IPS-18a (cell line): ENCODE measurements at regions not wholly inside any gene's neighbourhood (a gene's known extent, or its start where the extent isn't known, plus 50 kb on each side); places are given as distances from the start of the nearest gene placed in this dataset.

ENCODE experiments used
- H3K27ac ChIP-seq: one replicate; pipeline ENCODE4 v1.5.1; 2013; ENCODE audit warnings: low read length
- H3K27me3 ChIP-seq: one replicate; pipeline ENCODE4 v1.6.1; 2013; ENCODE audit warnings: mild to moderate bottlenecking, low read length; ENCODE audit not compliant: control insufficient read depth, insufficient read depth
- H3K36me3 ChIP-seq: one replicate; pipeline ENCODE4 v1.6.1; 2013; ENCODE audit warnings: low read depth, low read length; ENCODE audit not compliant: control insufficient read depth
- H3K4me1 ChIP-seq: one replicate; pipeline ENCODE4 v1.6.1; 2013; ENCODE audit warnings: low read depth, low read length; ENCODE audit not compliant: control insufficient read depth
- H3K4me3 ChIP-seq: one replicate; pipeline ENCODE4 v1.5.1; 2013; ENCODE audit warnings: low read length
- H3K9ac ChIP-seq: one replicate; pipeline ENCODE4 v1.6.1; 2013; ENCODE audit warnings: mild to moderate bottlenecking, low read length, moderate library complexity
- H3K9me3 ChIP-seq: one replicate; pipeline ENCODE4 v1.6.1; 2013; ENCODE audit warnings: low read depth, low read length; ENCODE audit not compliant: control insufficient read depth

DNA sequence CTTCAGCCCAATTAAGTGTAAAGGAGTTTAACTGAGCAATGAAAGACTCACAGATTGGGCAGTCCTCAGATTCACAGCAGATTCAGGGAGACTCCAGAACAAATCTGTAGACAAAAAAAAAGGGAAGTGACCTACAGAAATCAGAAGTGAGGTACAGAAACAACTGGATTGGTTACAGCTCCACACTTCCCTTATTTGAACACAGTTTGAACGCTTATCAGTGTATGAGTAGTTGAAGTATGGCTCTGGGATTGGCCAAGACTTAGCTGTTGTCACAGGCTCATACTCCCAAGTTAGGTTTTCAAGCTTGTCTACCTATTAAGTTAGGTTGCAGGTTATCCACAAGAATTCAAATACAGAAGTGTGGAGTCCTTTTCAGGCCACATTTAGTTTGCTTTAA lies 112.4 kb upstream of the ELOVL6 start:
- no peaks in the 10 kb centered on the region for H3K9me3 ChIP-seq
- H3K36me3 ChIP-seq = no peaks in the 10 kb centered on the region
- no peak overlapping the region for H3K27ac ChIP-seq
- no peak overlapping the region for H3K4me3 ChIP-seq
- no peaks in the 10 kb centered on the region for H3K4me1 ChIP-seq
- H3K27me3 ChIP-seq = no peaks in the 10 kb centered on the region
- no peak overlapping the region for H3K9ac ChIP-seq

DNA sequence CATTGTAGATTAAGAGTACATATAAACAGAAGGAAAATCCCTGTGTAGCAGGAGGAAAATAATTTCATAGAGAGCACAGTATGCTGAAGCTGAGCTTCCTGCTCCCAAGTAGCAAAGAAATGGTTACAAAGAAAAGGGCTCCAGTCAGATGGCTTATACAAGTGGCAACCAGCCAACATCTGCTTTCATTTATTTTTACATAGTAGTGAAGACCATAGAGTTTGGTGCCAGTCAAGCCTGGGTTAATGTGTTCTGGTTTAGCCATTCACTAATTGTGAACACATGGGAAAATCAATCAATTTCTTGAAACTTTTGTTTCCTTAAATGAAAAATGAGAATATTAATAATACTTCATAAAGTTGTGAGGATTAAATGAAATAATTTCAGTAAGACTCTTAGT lies 111.3 kb upstream of the ELOVL6 start:
- no peak overlapping the region for H3K27ac ChIP-seq
- no peak overlapping the region for H3K4me3 ChIP-seq
- H3K4me1 ChIP-seq = no peaks in the 10 kb centered on the region
- H3K27me3 ChIP-seq = no peaks in the 10 kb centered on the region
- no peaks in the 10 kb centered on the region for H3K9me3 ChIP-seq
- no peaks in the 10 kb centered on the region for H3K36me3 ChIP-seq
- no peak overlapping the region for H3K9ac ChIP-seq

- no peaks in the 10 kb centered on the region for H3K27me3 ChIP-seq
- H3K4me3 ChIP-seq = no peak overlapping the region
- no peaks in the 10 kb centered on the region for H3K9me3 ChIP-seq
- no peaks in the 10 kb centered on the region for H3K36me3 ChIP-seq
- H3K27ac ChIP-seq = no peak overlapping the region
- H3K9ac ChIP-seq = no peak overlapping the region
- no peaks in the 10 kb centered on the region for H3K4me1 ChIP-seq
Measured at GRCh38 chr4:110306303-110306702, 107.9 kb upstream of the ELOVL6 start.

DNA sequence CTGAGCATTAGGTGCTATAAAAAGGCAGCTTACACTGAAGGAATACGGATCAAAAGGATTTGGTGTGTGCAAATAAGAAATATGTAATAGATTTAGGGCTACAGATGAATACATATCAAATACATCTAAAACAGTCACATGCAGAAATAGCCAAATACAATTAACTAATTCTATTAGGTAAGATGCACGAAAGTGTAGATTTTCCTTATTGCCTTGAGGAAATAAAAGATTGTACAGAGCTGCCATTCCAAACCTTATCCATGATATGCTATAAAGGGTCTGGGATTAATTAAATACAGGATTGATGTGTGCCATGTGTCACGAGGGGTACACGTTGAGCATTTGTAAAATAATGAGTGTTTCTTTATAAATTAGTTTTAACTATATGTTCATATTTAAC lies 107.0 kb upstream of the ELOVL6 start:
- no peaks in the 10 kb centered on the region for H3K27me3 ChIP-seq
- no peaks in the 10 kb centered on the region for H3K9me3 ChIP-seq
- H3K27ac ChIP-seq = no peak overlapping the region
- H3K36me3 ChIP-seq = no peaks in the 10 kb centered on the region
- no peak overlapping the region for H3K9ac ChIP-seq
- H3K4me1 ChIP-seq = no peaks in the 10 kb centered on the region
- H3K4me3 ChIP-seq = no peak overlapping the region

DNA sequence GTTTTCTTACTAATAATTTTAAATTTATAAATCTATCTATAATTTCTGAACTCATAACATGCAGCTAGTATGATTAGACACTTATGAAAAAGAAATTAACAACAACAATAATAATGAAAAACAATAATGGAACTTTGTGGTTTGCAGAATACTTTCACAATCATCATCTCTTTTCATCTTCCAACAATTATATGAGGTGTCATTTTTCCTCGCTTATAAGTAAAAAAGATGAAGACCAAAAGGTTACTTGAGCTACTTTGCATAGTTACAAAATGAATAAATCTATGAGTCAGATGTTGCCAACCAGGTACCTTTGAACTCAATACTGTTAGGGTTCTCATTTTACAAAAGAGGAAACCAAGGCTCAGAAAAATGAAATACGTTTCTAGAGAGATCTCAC lies 98.5 kb upstream of the ELOVL6 start:
- no peak overlapping the region for H3K27ac ChIP-seq
- H3K27me3 ChIP-seq = no peaks in the 10 kb centered on the region
- no peaks in the 10 kb centered on the region for H3K4me1 ChIP-seq
- H3K4me3 ChIP-seq = no peak overlapping the region
- H3K36me3 ChIP-seq = no peaks in the 10 kb centered on the region
- H3K9me3 ChIP-seq = no peaks in the 10 kb centered on the region
- no peak overlapping the region for H3K9ac ChIP-seq

- Histone ChIP-seq H3K9me3 (no peaks in the 10 kb centered on the region), H3K27me3 (no peaks in the 10 kb centered on the region), H3K36me3 (no peaks in the 10 kb centered on the region), H3K4me3 (no peak overlapping the region), H3K27ac (no peak overlapping the region), H3K9ac (no peak overlapping the region), H3K4me1 (no peaks in the 10 kb centered on the region)
Measured at GRCh38 chr4:110294165-110294564, 95.8 kb upstream of the ELOVL6 start.

- H3K9me3 ChIP-seq = no peaks in the 10 kb centered on the region
- no peaks in the 10 kb centered on the region for H3K27me3 ChIP-seq
- no peak overlapping the region for H3K9ac ChIP-seq
- H3K27ac ChIP-seq = no peak overlapping the region
- H3K4me1 ChIP-seq = no peaks in the 10 kb centered on the region
- H3K36me3 ChIP-seq = no peaks in the 10 kb centered on the region
- H3K4me3 ChIP-seq = no peak overlapping the region
Measured at GRCh38 chr4:110292994-110293744, 94.8 kb upstream of the ELOVL6 start.

- Histone ChIP-seq H3K36me3 (no peaks in the 10 kb centered on the region), H3K9me3 (no peaks in the 10 kb centered on the region), H3K4me1 (no peaks in the 10 kb centered on the region), H3K9ac (no peak overlapping the region), H3K4me3 (no peak overlapping the region), H3K27ac (no peak overlapping the region), H3K27me3 (no peaks in the 10 kb centered on the region)
Measured at GRCh38 chr4:110290511-110290910, 92.1 kb upstream of the ELOVL6 start.

GRCh38 chr4:110289601-110290100 lies 91.2 kb upstream of the ELOVL6 start:
- Histone ChIP-seq H3K9ac (no peak overlapping the region), H3K9me3 (no peaks in the 10 kb centered on the region), H3K36me3 (no peaks in the 10 kb centered on the region), H3K4me3 (no peak overlapping the region), H3K4me1 (no peaks in the 10 kb centered on the region), H3K27ac (no peak overlapping the region), H3K27me3 (no peaks in the 10 kb centered on the region)

DNA sequence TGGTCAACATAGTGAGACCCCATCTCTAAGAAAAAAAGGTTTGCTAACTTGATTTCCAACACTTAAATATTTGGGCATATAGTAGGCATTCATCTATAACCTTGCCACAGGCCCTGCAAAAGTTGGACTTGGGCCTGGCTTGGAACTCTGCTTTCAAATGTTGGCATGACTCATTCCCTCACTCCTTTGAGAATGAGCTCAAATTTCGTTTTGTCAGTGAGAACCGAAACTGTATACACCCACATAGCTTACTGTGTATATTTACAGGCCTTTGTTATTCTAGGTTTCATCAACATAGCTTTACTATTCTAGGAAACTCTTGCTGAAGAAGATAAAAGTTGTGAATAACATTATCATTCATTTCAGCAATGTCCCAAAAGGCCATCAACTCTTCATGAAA lies 88.7 kb upstream of the ELOVL6 start:
- Histone ChIP-seq H3K27ac (no peak overlapping the region), H3K36me3 (no peaks in the 10 kb centered on the region), H3K9me3 (no peaks in the 10 kb centered on the region), H3K4me3 (no peak overlapping the region), H3K4me1 (no peaks in the 10 kb centered on the region), H3K27me3 (no peaks in the 10 kb centered on the region), H3K9ac (no peak overlapping the region)

DNA sequence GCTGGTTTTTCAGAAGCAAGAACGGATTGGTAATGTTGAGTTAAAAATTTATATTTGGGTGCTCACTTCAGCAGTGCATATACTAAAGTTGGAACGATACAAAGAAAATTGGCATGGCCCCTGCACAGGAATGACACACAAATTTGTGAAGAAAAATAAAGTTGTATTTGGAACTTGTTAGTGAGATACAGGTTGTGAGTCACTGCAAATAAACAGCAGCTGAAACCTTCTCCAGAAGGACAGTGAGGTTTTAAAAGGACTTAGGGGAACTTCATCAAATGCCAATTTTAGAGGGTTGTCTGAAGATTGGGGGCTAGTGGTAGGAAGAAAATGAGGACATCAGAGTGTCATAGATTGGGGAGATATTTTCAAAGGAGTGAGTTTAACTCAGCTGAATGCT lies 79.7 kb upstream of the ELOVL6 start:
- Histone ChIP-seq H3K9ac (no peak overlapping the region), H3K36me3 (no peaks in the 10 kb centered on the region), H3K9me3 (no peaks in the 10 kb centered on the region), H3K4me3 (no peak overlapping the region), H3K27ac (no peak overlapping the region), H3K4me1 (no peaks in the 10 kb centered on the region), H3K27me3 (no peaks in the 10 kb centered on the region)

DNA sequence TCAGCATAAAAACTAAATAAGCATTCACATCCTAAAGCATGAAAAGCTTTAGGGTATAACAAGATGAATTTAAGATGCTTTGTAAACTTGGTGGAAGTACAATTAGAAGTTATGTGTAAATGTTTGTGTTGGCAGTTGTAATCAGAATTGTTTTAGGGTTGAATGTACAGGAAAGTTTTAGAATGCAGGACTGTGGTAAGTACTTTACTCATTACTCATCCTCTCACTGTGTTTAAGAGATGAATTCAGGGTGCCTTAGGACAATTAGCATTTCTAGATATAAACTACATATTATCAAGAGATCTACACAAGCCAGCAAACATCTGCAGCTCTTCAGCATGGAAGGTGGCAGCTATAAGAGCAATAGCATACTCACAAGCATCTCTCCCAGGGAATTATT lies 77.5 kb upstream of the ELOVL6 start:
- no peaks in the 10 kb centered on the region for H3K4me1 ChIP-seq
- H3K27ac ChIP-seq = no peak overlapping the region
- H3K9me3 ChIP-seq = no peaks in the 10 kb centered on the region
- no peak overlapping the region for H3K9ac ChIP-seq
- no peak overlapping the region for H3K4me3 ChIP-seq
- no peaks in the 10 kb centered on the region for H3K27me3 ChIP-seq
- H3K36me3 ChIP-seq = no peaks in the 10 kb centered on the region
